H1 (cell line): ENCODE measurements at regions not wholly inside any gene's neighbourhood (a gene's known extent, or its start where the extent isn't known, plus 50 kb on each side); places are given as distances from the start of the nearest gene placed in this dataset.

Source experiments
- CTCF ChIA-PET: fragments of 300-600 bp; sonication (Branson Sonifier 250); formaldehyde crosslinking; loops from one replicate; lab custom pipeline; 2021; ENCODE audit not compliant: partially characterized antibody; lab: Charles Lee
- POLR2A ChIA-PET: fragments of 300-600 bp; sonication (Branson Sonifier 250); formaldehyde crosslinking; loops from one replicate; lab custom pipeline; 2021; ENCODE audit warnings: inconsistent platforms; ENCODE audit not compliant: partially characterized antibody; lab: Charles Lee
- DNase-seq, 2 experiments: peaks; one replicate each; pipeline versions ENCODE4 v3.0.0 to v3.0.0-alpha.2; 2010 to 2022; ENCODE audit warnings: low spot score in 2 of 2, low read depth in 1 of 2, mixed read lengths in 1 of 2
- FAIRE-seq: peaks from 2 replicates; lab custom pipeline; 2011; peaks lifted over from hg19 to GRCh38; lab: Jason Lieb, UNC
- H2AFZ ChIP-seq: 2 replicates; pipeline ENCODE4 v1.8.1; 2012; ENCODE audit warnings: low read length, inconsistent platforms
- H2AK5ac ChIP-seq: 2 replicates; pipeline ENCODE4 v1.6.1; 2013; ENCODE audit warnings: low read depth, low read length
- H2BK120ac ChIP-seq: replicated peaks from 2 replicates; pipeline ENCODE3; 2013; ENCODE audit warnings: low read depth, low read length, inconsistent platforms
- H2BK12ac ChIP-seq: 2 replicates; pipeline ENCODE4 v1.6.1; 2013; ENCODE audit warnings: low read depth, low read length
- H2BK15ac ChIP-seq: 2 replicates; pipeline ENCODE4 v1.6.1; 2013; ENCODE audit warnings: low read length
- H2BK20ac ChIP-seq: 2 replicates; pipeline ENCODE4 v1.6.1; 2013; ENCODE audit warnings: low read length
- H2BK5ac ChIP-seq: 2 replicates; pipeline ENCODE4 v1.6.1; 2013; ENCODE audit warnings: low read depth, low read length
- H3K14ac ChIP-seq: 2 replicates; pipeline ENCODE4 v1.6.1; 2013; ENCODE audit warnings: inconsistent platforms; ENCODE audit not compliant: insufficient read length
- H3K18ac ChIP-seq: 2 replicates; pipeline ENCODE4 v1.6.1; 2013; ENCODE audit warnings: low read length; ENCODE audit errors: extremely low read depth
- H3K23ac ChIP-seq: 2 replicates; pipeline ENCODE4 v1.6.1; 2013; ENCODE audit warnings: inconsistent platforms; ENCODE audit not compliant: insufficient read length
- H3K23me2 ChIP-seq: 2 replicates; pipeline ENCODE4 v1.6.1; 2013; ENCODE audit warnings: low read depth, low read length
- H3K27ac ChIP-seq: 2 replicates; pipeline ENCODE4 v1.6.1; 2011; ENCODE audit warnings: low read depth, low read length, inconsistent platforms
- H3K27me3 ChIP-seq, 4 experiments: replicated peaks in 1 of 4; 1 replicate in 1 of 4; 2 replicates in 3 of 4; pipeline versions ENCODE4 v1.6.1 to v1.8.1; 2011 to 2013; ENCODE audit warnings: low read length in 3 of 4, mild to moderate bottlenecking in 3 of 4, inconsistent platforms in 2 of 4, mixed read lengths in 2 of 4, moderate library complexity in 1 of 4; ENCODE audit not compliant: control insufficient read depth in 3 of 4, insufficient read depth in 3 of 4; ENCODE audit errors: extremely low read depth in 1 of 4
- H3K36me3 ChIP-seq, 4 experiments: 2 replicates each; pipeline versions ENCODE4 v1.6.1 to v1.8.1; 2011 to 2013; ENCODE audit warnings: mild to moderate bottlenecking in 4 of 4, low read length in 3 of 4, moderate library complexity in 2 of 4, control low read depth in 1 of 4, inconsistent platforms in 1 of 4; ENCODE audit not compliant: insufficient read depth in 4 of 4, control insufficient read depth in 2 of 4
- H3K4ac ChIP-seq: replicated peaks from 2 replicates; pipeline ENCODE3; 2013; ENCODE audit warnings: low read length, low read depth, mixed read lengths, inconsistent platforms; ENCODE audit not compliant: insufficient read length
- H3K4me1 ChIP-seq, 4 experiments: replicated peaks in 1 of 4; 1 replicate in 1 of 4; 2 replicates in 3 of 4; pipeline versions ENCODE4 v1.6.1 to v1.8.1; 2011 to 2013; ENCODE audit warnings: low read length in 3 of 4, inconsistent platforms in 2 of 4, mixed read lengths in 1 of 4; ENCODE audit not compliant: insufficient read depth in 4 of 4, control insufficient read depth in 3 of 4
- H3K4me2 ChIP-seq, 2 experiments: 2 replicates each; pipeline versions ENCODE4 v1.6.1 to v1.8.1; 2011 to 2013; ENCODE audit warnings: low read depth in 2 of 2, low read length in 2 of 2, control low read depth in 1 of 2, inconsistent platforms in 1 of 2, mild to moderate bottlenecking in 1 of 2; ENCODE audit not compliant: insufficient read depth in 1 of 2
- H3K4me3 ChIP-seq, 4 experiments: fragments of 200-600, 300-600 bp in 1 of 4; sonication (generic), shearing (Covaris generic), sonication (Bioruptor Twin) in 1 of 4; 2 replicates each; pipeline versions ENCODE4 v1.5.1 to v1.8.1; 2011 to 2016; ENCODE audit warnings: low read length in 4 of 4, low read depth in 3 of 4, control low read depth in 2 of 4, inconsistent platforms in 2 of 4, mild to moderate bottlenecking in 2 of 4, mixed read lengths in 1 of 4, moderate library complexity in 1 of 4; ENCODE audit not compliant: insufficient read depth in 2 of 4; ENCODE audit errors: extremely low read depth in 1 of 4
- H3K56ac ChIP-seq: replicated peaks from 2 replicates; pipeline ENCODE3; 2013; ENCODE audit warnings: low read depth, mild to moderate bottlenecking, mixed read lengths, low read length, inconsistent platforms; ENCODE audit not compliant: insufficient read length
- H3K79me1 ChIP-seq: 2 replicates; pipeline ENCODE4 v1.6.1; 2013; ENCODE audit warnings: low read depth, low read length, control low read depth
- H3K79me2 ChIP-seq, 2 experiments: 2 replicates each; pipeline versions ENCODE4 v1.6.1 to v1.8.1; 2012 to 2013; ENCODE audit warnings: low read length in 2 of 2, mild to moderate bottlenecking in 2 of 2, inconsistent platforms in 1 of 2; ENCODE audit not compliant: insufficient read depth in 2 of 2, control insufficient read depth in 1 of 2
- H3K9ac ChIP-seq, 4 experiments: replicated peaks in 1 of 4; 1 replicate in 1 of 4; 2 replicates in 3 of 4; pipeline versions ENCODE4 v1.6.1 to v1.8.1; 2011 to 2013; ENCODE audit warnings: low read depth in 3 of 4, low read length in 3 of 4, control low read depth in 2 of 4, mild to moderate bottlenecking in 2 of 4, moderate library complexity in 2 of 4, inconsistent platforms in 1 of 4; ENCODE audit errors: extremely low read depth in 1 of 4
- H3K9me3 ChIP-seq, 2 experiments: 2 replicates each; pipeline versions ENCODE4 v1.6.1 to v1.8.1; 2012 to 2013; ENCODE audit warnings: mild to moderate bottlenecking in 2 of 2, moderate library complexity in 2 of 2, control low read depth in 1 of 2, inconsistent platforms in 1 of 2, low read depth in 1 of 2, low read length in 1 of 2, mixed read lengths in 1 of 2; ENCODE audit not compliant: insufficient read depth in 2 of 2
- H4K20me1 ChIP-seq, 2 experiments: replicated peaks in 1 of 2; 2 replicates each; pipeline versions ENCODE3 to v1.8.1; 2011 to 2013; ENCODE audit warnings: inconsistent platforms in 2 of 2, low read length in 2 of 2, mild to moderate bottlenecking in 1 of 2; ENCODE audit not compliant: insufficient read depth in 2 of 2, control insufficient read depth in 1 of 2
- H4K5ac ChIP-seq: 2 replicates; pipeline ENCODE4 v1.6.1; 2013; ENCODE audit warnings: low read length, low read depth, mixed read lengths, inconsistent platforms; ENCODE audit not compliant: insufficient read length
- H4K8ac ChIP-seq: 2 replicates; pipeline ENCODE4 v1.8.0; 2013; ENCODE audit warnings: mild to moderate bottlenecking, moderate library complexity, low read length, inconsistent platforms; ENCODE audit not compliant: insufficient read depth; ENCODE audit errors: extremely low read depth
- H4K91ac ChIP-seq: replicated peaks from 2 replicates; pipeline ENCODE3; 2013; ENCODE audit warnings: low read length, mixed read lengths, inconsistent platforms; ENCODE audit not compliant: insufficient read length
- CEBPB ChIP-seq: IDR thresholded peaks from 2 replicates; pipeline ENCODE4 v1.6.1; 2012; ENCODE audit warnings: low read depth, low read length
- GABPA ChIP-seq: IDR thresholded peaks from 2 replicates; pipeline ENCODE4 v1.6.1; 2011; ENCODE audit warnings: mild to moderate bottlenecking, low read length, moderate library complexity, borderline replicate concordance; ENCODE audit not compliant: insufficient read depth
- JUN ChIP-seq: IDR thresholded peaks from 2 replicates; pipeline ENCODE4 v1.6.1; 2011; ENCODE audit warnings: low read depth, mild to moderate bottlenecking, improper control_type of control experiment, low read length
- WGBS, 2 experiments: shearing (Covaris generic) in 1 of 2; methylation state at CpG; one replicate each; pipeline versions ENCODE4 v1.1.6 to v1.1.7; 2013 to 2015; ENCODE audit warnings: low lambda C conversion rate in 2 of 2, mixed read lengths in 2 of 2, inconsistent platforms in 1 of 2, low coverage in 1 of 2, missing lambda C conversion rate in 1 of 2; ENCODE audit not compliant: insufficient replicate concordance in 2 of 2, insufficient coverage in 1 of 2, insufficient read length in 1 of 2; ENCODE audit errors: extremely low coverage in 1 of 2, missing lambda C conversion rate in 1 of 2; 5-methylcytosine and 5-hydroxymethylcytosine counted together
- TF ChIP-seq, protein P1 (sequence below): IDR thresholded peaks from 2 replicates; pipeline ENCODE4 v1.6.1; 2012; ENCODE audit warnings: inconsistent platforms
- TF ChIP-seq, protein P2 (sequence below): IDR thresholded peaks from 2 replicates; pipeline ENCODE4 v1.6.1; 2011; ENCODE audit warnings: low read length, improper control_type of control experiment

DNA sequence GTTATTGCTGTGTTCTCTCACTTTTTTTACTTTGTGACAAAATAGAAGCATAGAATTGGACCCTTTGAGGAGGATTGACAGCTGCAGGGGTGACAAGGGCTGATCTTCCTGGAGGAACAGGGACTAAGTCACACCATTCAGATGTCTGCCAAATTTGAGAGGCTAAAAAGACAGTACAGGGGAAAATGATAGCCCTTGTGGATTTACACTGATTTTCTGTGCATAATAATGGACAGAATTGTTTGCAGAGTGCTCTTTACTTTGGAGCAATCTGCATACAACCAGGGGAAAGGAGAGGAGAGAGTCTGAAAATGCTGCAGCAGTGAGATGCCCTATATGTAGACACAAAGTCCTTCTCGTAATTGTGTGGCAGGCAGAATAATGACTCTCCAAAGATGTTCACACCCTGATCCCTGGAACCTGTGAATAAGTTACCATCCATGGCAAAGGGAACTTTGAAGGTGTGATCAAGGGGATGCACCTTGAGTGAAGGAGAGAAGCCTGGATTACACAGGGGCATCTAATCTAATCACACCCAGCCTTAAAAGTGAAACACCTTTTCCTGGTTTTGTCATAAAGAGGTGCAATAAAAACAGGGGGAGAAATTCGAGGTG is 221.4 kb upstream of the CPHXL start:
- Histone ChIP-seq H3K36me3 (no peaks in the 10 kb centered on the region), H3K79me1 (no peaks in the 10 kb centered on the region), H3K4me3 (no peak overlapping the region), H3K23ac (no peak overlapping the region), H4K91ac (no peak overlapping the region), H2BK5ac (no peak overlapping the region), H3K14ac (no peak overlapping the region), H3K79me2 (no peaks in the 10 kb centered on the region), H2BK15ac (no peak overlapping the region), H3K27me3 (no peaks in the 10 kb centered on the region; a peak in 2 of 7 replicates), H2BK120ac (no peak overlapping the region), H3K9ac (no peak overlapping the region), H3K4me1 (no peaks in the 10 kb centered on the region), H3K18ac (no peak overlapping the region), H2AK5ac (no peak overlapping the region), H2BK12ac (no peak overlapping the region), H3K56ac (no peak overlapping the region), H3K23me2 (no peaks in the 10 kb centered on the region), H4K5ac (no peak overlapping the region), H2AFZ (no peak overlapping the region), H3K4ac (no peak overlapping the region), H3K4me2 (no peak overlapping the region), H2BK20ac (no peak overlapping the region), H3K9me3 (no peaks in the 10 kb centered on the region), H3K27ac (no peak overlapping the region), H4K20me1 (no peaks in the 10 kb centered on the region), H4K8ac (no peak overlapping the region)
- DNase-seq (no peak), FAIRE-seq (no peak)
- TF ChIP-seq CEBPB (no peak), JUN (no peak), GABPA (no peak)
- TF ChIP-seq, protein P1, sequence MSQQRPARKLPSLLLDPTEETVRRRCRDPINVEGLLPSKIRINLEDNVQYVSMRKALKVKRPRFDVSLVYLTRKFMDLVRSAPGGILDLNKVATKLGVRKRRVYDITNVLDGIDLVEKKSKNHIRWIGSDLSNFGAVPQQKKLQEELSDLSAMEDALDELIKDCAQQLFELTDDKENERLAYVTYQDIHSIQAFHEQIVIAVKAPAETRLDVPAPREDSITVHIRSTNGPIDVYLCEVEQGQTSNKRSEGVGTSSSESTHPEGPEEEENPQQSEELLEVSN: no peak
- TF ChIP-seq, protein P2, sequence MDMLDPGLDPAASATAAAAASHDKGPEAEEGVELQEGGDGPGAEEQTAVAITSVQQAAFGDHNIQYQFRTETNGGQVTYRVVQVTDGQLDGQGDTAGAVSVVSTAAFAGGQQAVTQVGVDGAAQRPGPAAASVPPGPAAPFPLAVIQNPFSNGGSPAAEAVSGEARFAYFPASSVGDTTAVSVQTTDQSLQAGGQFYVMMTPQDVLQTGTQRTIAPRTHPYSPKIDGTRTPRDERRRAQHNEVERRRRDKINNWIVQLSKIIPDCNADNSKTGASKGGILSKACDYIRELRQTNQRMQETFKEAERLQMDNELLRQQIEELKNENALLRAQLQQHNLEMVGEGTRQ: no peak
- POLR2A ChIA-PET: no interaction called here
- WGBS, 2 experiments: 91% methylated on average over 2 of the region's 2 CpGs; no CpG with 5 or more reads in 1 of the 2 experiments
- CTCF ChIA-PET: no interaction called here
